ENCODE measurements at regions not wholly inside any gene's neighbourhood (a gene's known extent, or its start where the extent isn't known, plus 50 kb on each side); places are given as distances from the start of the nearest gene placed in this dataset.

DNA sequence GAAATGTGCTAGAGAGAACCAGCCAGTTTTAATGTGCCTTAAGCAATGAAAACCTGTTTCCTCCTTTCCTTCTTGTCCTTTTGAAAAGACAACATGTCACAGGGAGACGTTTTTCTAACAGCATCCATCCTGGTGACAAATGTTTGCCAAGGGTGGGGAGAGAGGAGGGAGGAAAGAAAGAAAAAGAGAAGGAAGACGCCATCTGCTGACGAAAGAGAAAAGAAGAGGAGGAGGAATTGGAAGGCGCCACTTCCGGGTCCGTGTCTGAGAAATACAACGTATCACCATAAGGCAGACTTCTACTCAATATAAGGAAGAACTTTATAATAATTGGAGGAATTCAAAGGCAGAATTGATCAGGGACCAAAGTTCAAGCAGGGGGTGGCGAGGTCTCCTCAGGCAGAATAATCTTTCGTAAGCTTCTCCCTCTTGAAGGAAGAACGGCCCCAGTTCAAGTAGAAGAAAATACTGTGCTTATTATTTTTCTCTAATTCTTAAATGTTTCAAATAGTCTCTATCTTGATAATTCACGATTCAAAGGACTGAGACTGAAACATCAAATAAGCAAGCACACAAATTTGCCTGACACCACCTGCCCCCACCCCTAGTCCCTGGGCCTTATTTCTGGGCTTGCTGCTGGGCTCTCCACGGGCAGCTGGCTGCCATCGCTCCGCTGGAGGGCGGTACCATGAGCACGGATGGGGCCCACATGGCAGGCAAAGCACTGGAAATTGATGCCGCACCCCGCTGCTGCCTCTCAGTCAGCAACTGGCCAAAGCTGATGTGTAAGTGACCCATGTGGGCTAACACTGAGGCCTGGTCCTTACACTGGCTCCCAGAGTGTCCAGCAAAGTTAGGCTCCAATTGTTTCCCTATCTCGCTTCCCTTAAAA, 273.7 kb upstream of the KLF14 start:
- DNase-seq (ENCODE audit: extremely low spot score) = peak; percentile 83
- no peaks in the 10 kb centered on the region for H3K36me3 ChIP-seq (ENCODE audit: insufficient read depth)
- peak overlapping the region; percentile 58 for H3K27ac ChIP-seq (ENCODE audit: low read depth)
- H3K4me1 ChIP-seq (ENCODE audit: insufficient read depth) = no peaks in the 10 kb centered on the region
- no peak overlapping the region for H3K4me3 ChIP-seq (ENCODE audit: low read depth, low read length)
- 47% methylated on average over 19 of the region's 19 CpGs for WGBS

DNA sequence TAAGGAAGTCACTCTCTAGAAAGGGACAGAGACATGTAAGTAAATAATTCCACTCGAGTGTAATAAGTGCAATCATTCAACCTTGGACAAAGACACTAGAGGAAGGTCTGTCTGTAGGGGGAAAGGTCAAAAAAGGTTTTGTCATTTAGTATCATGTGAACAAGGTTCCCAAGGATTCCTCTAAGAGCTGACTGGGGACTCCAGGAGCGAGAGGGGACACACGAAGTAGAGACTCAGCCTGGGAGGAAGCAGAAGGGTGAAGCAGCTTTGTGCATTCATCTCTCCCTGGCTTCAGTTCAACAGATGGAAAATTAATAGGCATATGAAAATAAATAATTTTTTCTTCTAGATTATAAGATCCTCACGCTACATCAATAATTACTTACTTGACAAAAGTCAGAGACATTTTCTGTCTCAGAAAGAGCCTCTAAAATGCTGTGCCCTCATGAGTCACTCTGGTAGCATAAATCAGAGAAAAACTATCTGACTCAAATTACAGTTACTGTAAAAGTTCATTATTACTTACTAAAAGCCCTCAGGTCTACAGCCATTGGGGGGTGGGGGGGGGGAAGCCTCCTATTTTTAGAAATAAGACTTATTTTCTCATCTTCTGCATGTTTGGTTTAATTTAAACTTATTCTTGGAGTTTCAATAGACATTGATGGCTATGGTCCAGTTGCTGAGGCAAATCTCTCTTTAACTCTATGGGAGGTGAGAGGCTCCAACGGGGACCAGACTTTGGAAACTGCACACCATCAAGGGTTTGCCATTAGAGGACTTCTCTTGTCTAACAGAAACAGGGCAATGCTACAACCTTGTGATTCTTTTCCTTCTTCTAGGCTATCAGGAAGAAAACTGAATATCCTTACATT, 275.1 kb upstream of the KLF14 start:
- peaks cover 2% of the 10 kb centered on the region for H3K4me1 ChIP-seq (ENCODE audit: insufficient read depth)
- 61% methylated on average over 5 of the region's 5 CpGs for WGBS
- H3K4me3 ChIP-seq (ENCODE audit: low read depth, low read length) = no peak overlapping the region
- H3K36me3 ChIP-seq (ENCODE audit: insufficient read depth) = no peaks in the 10 kb centered on the region
- no peak for DNase-seq (ENCODE audit: extremely low spot score)
- no peak overlapping the region for H3K27ac ChIP-seq (ENCODE audit: low read depth)

GRCh38 chr7:131010029-131010716, 276.2 kb upstream of the KLF14 start:
- no peak overlapping the region for H3K4me3 ChIP-seq (ENCODE audit: low read depth, low read length)
- no peak for DNase-seq (ENCODE audit: extremely low spot score)
- no peaks in the 10 kb centered on the region for H3K36me3 ChIP-seq (ENCODE audit: insufficient read depth)
- no peak overlapping the region for H3K27ac ChIP-seq (ENCODE audit: low read depth)
- peaks cover 2% of the 10 kb centered on the region for H3K4me1 ChIP-seq (ENCODE audit: insufficient read depth)
- 93% methylated on average over 12 of the region's 12 CpGs for WGBS

DNA sequence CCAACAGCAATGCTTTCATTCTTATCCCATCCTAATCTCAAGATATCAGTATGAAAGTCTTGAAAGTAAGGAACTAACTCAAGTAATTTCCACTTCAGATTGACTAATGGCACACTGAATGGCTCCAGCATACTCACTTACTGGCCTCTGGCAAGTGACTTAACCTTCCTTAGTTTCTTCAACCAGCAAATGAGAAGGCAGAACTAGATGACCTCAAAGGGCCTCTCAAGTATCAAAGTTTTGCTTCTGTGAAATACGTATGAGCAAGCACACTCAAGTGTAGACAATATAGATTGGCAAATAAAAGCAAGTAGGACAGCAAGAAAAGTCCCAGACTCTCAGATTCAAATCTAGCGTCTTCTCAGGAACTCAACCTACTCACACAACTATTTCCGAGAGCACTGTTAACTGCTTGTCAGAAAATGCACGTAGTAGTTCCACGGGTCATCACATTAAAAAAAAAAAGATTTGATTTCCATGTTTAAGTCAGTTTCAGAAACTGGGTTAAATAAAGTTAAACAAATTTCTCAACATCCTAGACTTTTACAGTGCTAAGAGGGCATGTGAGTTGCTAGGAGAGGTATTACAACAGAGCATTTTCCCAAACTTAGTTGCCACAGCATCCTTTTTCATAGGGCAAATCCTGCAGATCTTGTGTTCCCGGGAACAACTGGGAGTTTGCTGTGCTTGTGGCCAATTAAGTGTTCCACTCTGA, 276.9 kb upstream of the KLF14 start:
- no peak overlapping the region for H3K4me3 ChIP-seq (ENCODE audit: low read depth, low read length)
- H3K4me1 ChIP-seq (ENCODE audit: insufficient read depth) = peaks cover 4% of the 10 kb centered on the region
- H3K36me3 ChIP-seq (ENCODE audit: insufficient read depth) = no peaks in the 10 kb centered on the region
- no peak overlapping the region for H3K27ac ChIP-seq (ENCODE audit: low read depth)
- 84% methylated on average over 6 of the region's 6 CpGs for WGBS
- no peak for DNase-seq (ENCODE audit: extremely low spot score)

DNA sequence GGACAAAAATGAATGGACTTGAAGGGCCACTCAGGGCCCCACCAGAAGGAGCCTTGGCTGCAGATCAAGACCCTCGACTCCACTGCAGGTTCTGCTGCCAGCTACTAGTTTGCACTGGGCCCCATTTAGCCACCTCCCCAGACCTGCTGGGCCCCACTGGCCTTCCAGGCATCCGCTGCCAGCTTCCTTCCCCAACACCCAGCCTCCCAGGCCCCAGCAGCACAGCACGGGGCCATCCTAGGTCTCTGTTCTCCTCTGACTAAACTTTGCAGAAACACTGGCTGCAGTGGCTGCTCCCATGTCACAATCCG, 277.4 kb upstream of the KLF14 start:
- DNase-seq (ENCODE audit: extremely low spot score) = no peak
- H3K27ac ChIP-seq (ENCODE audit: low read depth) = no peak overlapping the region
- H3K4me1 ChIP-seq (ENCODE audit: insufficient read depth) = peaks cover 4% of the 10 kb centered on the region
- no peaks in the 10 kb centered on the region for H3K36me3 ChIP-seq (ENCODE audit: insufficient read depth)
- H3K4me3 ChIP-seq (ENCODE audit: low read depth, low read length) = no peak overlapping the region
- WGBS = 78% methylated on average over 4 of the region's 4 CpGs

GRCh38 chr7:131011976-131012375, 278.0 kb upstream of the KLF14 start:
- DNase-seq (ENCODE audit: extremely low spot score) = no peak
- Histone ChIP-seq H3K27ac (ENCODE audit: low read depth) (no peak overlapping the region), H3K4me1 (ENCODE audit: insufficient read depth) (peaks cover 4% of the 10 kb centered on the region), H3K36me3 (ENCODE audit: insufficient read depth) (no peaks in the 10 kb centered on the region), H3K4me3 (ENCODE audit: low read depth, low read length) (no peak overlapping the region)
- WGBS = 26% methylated on average over 4 of the region's 4 CpGs

DNA sequence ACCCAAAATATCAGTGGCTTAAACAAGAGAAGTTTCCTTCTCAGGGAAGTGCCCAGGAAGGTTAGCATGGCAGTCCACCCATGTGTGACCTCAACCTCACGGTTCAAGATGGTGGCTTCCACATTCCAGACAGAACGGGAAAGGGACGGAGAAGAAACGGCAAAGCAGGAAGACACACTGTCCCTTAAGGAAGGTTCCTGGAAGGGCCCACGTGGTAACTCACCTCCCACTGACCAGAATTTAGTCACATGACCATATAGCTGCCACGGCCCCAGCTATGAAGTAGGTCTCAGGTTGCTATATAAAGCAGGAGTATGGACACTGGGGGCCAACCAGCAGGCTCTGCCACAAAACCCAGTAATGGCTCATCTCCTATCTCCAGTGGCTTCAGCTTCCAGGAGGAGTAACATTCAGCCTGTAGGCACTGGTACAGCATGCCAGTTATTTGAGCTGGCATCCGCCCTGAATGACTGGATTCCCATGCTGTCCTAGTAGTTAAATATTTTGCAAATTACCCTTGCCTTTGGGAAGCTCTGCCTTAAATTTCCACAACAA, 278.5 kb upstream of the KLF14 start:
- H3K27ac ChIP-seq (ENCODE audit: low read depth) = peak overlapping the region; percentile 11
- H3K4me1 ChIP-seq (ENCODE audit: insufficient read depth) = peaks cover 4% of the 10 kb centered on the region
- no peaks in the 10 kb centered on the region for H3K36me3 ChIP-seq (ENCODE audit: insufficient read depth)
- DNase-seq (ENCODE audit: extremely low spot score) = no peak
- no peak overlapping the region for H3K4me3 ChIP-seq (ENCODE audit: low read depth, low read length)
- 91% methylated on average over 7 of the region's 7 CpGs for WGBS

DNA sequence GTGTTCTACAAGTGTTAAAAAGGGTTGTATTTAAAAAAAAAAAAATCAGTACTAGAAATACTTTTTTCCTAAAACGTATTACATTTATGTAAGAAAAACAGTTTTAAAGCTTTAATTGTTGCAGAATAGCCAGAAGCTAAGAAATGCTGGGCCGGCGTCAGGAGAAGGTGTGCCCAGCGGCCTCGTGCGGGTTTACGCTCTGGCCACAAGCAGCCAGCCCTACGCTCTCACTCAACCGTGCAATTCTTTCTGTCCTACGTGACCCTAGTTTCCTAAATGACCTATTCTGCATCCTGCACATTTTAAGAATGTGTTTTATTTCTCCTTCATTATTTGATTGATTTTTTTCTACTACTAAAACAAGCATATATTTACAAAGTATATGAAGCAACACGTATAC, 279.7 kb upstream of the KLF14 start:
- H3K4me3 ChIP-seq (ENCODE audit: low read depth, low read length) = no peak overlapping the region
- H3K27ac ChIP-seq (ENCODE audit: low read depth) = no peak overlapping the region
- 92% methylated on average over 11 of the region's 11 CpGs for WGBS
- peaks cover 4% of the 10 kb centered on the region for H3K4me1 ChIP-seq (ENCODE audit: insufficient read depth)
- H3K36me3 ChIP-seq (ENCODE audit: insufficient read depth) = no peaks in the 10 kb centered on the region
- no peak for DNase-seq (ENCODE audit: extremely low spot score)

DNA sequence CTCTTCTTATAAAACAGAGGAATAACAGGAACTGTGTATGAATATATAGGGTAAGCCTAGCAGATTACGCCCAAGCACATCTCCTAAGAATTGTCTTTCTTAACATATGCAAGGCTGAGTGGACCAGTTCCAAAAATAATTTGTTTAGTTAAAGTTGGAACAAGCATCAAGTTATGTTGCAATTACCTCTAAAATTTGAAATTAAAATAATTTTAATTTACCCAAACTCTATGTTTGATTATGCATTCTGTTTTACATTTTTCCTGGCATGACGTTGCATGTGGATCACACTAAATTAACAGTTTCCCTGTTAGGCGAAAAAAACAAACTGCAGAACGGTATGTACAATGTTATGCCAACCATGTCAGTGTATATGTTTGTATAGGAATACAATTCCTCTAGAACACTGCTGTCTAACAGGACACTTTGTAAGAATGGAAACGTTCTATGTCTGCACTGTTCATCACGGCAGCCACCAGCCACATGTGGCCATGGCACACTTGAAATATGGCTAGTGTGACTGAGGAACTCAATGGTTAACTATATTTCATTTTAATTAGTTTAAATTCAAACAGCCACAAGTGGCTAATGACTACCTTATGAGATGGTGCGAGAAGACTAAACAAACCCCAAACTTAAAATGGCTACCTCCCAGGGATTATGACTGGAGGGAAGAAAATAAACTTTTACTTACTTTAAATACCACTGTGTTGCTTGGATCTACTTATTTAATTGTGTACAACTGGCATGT, 281.1 kb upstream of the KLF14 start:
- no peak overlapping the region for H3K4me3 ChIP-seq (ENCODE audit: low read depth, low read length)
- H3K4me1 ChIP-seq (ENCODE audit: insufficient read depth) = peaks cover 4% of the 10 kb centered on the region
- WGBS = 83% methylated on average over 7 of the region's 7 CpGs
- DNase-seq (ENCODE audit: extremely low spot score) = no peak
- H3K27ac ChIP-seq (ENCODE audit: low read depth) = no peak overlapping the region
- H3K36me3 ChIP-seq (ENCODE audit: insufficient read depth) = no peaks in the 10 kb centered on the region

DNA sequence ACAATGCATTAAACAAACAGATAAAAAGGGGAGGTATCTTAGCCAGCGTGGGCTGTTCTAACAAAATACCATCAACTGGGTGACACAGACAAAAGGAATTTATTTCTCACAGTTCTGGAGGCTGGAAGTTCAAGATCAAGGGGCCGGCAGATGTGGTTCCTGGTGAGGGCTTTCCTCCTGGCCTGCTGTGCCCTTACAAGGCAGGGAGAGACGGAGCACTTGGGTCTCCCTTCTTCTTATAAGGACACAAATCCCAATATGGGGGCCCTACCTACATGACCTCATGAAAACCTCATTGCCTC, 281.6 kb upstream of the KLF14 start:
- 74% methylated on average over 3 of the region's 3 CpGs for WGBS
- H3K36me3 ChIP-seq (ENCODE audit: insufficient read depth) = no peaks in the 10 kb centered on the region
- no peak for DNase-seq (ENCODE audit: extremely low spot score)
- no peak overlapping the region for H3K27ac ChIP-seq (ENCODE audit: low read depth)
- H3K4me3 ChIP-seq (ENCODE audit: low read depth, low read length) = no peak overlapping the region
- H3K4me1 ChIP-seq (ENCODE audit: insufficient read depth) = peaks cover 4% of the 10 kb centered on the region

DNA sequence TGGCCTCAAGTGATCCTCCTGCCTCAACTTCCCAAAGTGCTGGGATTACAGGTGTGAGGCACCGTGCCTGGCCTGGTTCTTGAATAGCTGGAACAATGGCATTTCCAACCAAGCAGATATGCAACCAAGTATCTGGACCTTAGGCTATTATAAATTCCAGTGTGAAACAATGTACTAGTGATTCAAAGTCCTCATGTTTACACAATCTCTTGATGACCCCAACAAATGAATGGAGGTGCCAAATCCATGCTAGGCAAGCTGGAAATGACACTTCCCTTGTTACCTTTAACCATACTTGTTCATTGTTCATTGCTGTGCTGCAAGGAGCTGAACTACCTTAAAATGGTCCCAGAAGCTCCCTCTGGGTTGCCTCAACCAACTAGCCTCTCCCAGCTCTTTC, 282.2 kb upstream of the KLF14 start:
- H3K4me1 ChIP-seq (ENCODE audit: insufficient read depth) = peaks cover 4% of the 10 kb centered on the region
- no peak overlapping the region for H3K27ac ChIP-seq (ENCODE audit: low read depth)
- no peaks in the 10 kb centered on the region for H3K36me3 ChIP-seq (ENCODE audit: insufficient read depth)

GRCh38 chr7:131019351-131019750, 285.3 kb upstream of the KLF14 start:
- 93% methylated on average over 1 of the region's 1 CpG for WGBS
- Histone ChIP-seq H3K27ac (ENCODE audit: low read depth) (no peak overlapping the region), H3K4me1 (ENCODE audit: insufficient read depth) (peaks cover 3% of the 10 kb centered on the region), H3K36me3 (ENCODE audit: insufficient read depth) (no peaks in the 10 kb centered on the region), H3K4me3 (ENCODE audit: low read depth, low read length) (no peak overlapping the region)
- DNase-seq (ENCODE audit: extremely low spot score) = no peak

More for the DNA sequence above, 282.2 kb upstream of the KLF14 start:
- DNase-seq (ENCODE audit: extremely low spot score) = no peak
- H3K4me3 ChIP-seq (ENCODE audit: low read depth, low read length) = no peak overlapping the region
- 91% methylated on average over 1 of the region's 1 CpG for WGBS
